D721Med (cell line): ENCODE measurements at regions not wholly inside any gene's neighbourhood (a gene's known extent, or its start where the extent isn't known, plus 50 kb on each side); places are given as distances from the start of the nearest gene placed in this dataset.

Experiments used
- DNase-seq: peaks from one replicate; pipeline ENCODE4 v3.0.0; 2011; ENCODE audit warnings: low spot score; ENCODE audit not compliant: insufficient read length
- FAIRE-seq: peaks from 2 replicates; lab custom pipeline; 2011; peaks lifted over from hg19 to GRCh38; lab: Jason Lieb, UNC
- TF ChIP-seq, protein P1 (sequence below): IDR thresholded peaks from 2 replicates; pipeline ENCODE4 v1.5.1; 2012; ENCODE audit warnings: mild to moderate bottlenecking, control low read depth; ENCODE audit not compliant: insufficient read depth; ENCODE audit errors: missing control alignments

DNA sequence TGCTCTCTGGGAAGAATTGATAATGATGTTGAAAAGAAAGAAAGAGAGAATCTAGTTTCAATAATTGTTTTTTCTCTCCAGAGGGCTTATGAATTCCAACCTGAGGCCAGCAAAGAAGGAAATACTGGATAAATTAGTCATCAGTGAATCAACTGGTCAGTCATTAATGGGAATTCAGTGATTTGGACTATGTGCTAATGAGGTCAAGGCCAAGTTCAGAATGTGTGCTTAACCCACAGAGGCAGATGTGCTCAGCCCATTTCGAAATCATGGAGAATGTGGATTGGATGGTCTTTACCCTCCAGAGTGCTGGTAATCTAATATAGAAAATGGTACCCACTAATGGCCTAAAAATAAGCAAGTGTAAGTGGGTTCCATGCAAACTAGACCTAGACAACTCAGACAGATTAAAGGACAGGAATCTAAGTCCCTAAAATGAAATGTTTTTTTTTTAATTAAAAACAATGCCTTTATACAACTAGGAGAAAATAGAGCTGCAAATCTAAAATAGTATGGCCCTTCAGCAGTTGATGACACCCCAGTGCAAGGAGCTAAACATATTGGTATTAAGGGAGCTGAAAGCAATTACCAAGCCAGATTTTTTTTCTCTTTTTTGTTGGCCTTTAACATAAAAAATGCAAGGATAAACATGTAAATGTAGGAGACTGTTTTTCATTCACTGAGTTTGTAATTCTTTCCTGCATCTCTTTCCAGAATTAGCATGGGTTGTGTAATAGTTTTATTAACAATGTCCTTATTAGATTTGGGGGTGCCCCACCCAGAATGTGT is 296.9 kb downstream of the SATB2 start:
- no peak for DNase-seq
- TF ChIP-seq, protein P1, sequence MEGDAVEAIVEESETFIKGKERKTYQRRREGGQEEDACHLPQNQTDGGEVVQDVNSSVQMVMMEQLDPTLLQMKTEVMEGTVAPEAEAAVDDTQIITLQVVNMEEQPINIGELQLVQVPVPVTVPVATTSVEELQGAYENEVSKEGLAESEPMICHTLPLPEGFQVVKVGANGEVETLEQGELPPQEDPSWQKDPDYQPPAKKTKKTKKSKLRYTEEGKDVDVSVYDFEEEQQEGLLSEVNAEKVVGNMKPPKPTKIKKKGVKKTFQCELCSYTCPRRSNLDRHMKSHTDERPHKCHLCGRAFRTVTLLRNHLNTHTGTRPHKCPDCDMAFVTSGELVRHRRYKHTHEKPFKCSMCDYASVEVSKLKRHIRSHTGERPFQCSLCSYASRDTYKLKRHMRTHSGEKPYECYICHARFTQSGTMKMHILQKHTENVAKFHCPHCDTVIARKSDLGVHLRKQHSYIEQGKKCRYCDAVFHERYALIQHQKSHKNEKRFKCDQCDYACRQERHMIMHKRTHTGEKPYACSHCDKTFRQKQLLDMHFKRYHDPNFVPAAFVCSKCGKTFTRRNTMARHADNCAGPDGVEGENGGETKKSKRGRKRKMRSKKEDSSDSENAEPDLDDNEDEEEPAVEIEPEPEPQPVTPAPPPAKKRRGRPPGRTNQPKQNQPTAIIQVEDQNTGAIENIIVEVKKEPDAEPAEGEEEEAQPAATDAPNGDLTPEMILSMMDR, result no peak
- FAIRE-seq, result no peak

DNA sequence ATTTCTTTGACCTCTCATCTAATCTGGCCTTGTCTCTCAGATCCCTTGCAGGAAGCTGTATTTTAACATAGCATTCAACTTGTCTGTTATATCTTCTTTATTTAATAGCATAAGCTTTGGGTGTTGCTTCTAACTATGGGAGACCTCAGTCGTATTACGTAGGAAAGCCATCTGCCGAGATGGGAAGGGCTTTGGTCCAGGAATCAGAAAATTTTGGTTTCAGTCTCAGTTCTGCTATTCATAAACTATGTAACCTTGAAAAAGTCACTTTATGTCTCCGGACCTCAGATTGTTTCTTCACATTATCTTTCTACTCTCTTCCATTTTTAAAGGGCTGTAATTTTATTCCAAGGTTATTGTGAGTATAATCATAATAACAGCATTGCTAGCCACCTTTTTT is 297.7 kb downstream of the SATB2 start:
- TF ChIP-seq, protein P1, result no peak
- FAIRE-seq, result no peak
- no peak for DNase-seq

DNA sequence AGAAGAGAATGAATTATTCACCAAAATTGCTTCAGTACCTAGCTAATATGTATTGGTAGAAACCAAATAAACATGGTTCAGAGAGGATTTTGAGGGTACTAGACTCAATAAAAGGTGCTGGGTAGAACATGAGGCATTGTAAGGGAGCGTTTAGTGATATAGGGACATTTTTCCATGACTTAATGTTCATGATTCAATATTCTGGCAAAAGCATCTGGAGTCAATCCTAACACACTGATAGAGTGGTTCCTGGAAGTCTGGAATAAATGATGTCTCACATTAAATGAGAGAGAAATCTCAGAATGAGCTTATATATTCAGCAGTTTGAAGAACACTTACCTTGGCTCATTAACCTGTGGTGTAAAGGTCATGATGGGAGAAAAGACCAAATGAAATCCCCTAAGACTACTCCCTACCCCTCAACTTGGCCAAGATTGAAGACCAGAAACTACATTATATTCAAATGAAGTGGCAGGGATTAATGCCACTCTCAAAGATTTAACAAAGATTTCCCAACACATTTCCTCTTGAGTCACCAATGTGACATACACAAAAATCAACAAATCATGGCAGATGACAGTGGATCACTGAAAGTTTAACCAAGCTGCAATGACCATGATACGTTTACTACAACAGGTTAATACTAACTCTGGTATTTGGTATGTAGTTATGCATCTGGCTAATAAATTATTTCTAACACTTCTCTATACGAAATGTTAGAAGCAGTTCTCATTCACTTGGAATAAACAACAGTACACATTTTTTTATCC is 309.5 kb downstream of the SATB2 start:
- TF ChIP-seq, protein P1, result no peak

DNA sequence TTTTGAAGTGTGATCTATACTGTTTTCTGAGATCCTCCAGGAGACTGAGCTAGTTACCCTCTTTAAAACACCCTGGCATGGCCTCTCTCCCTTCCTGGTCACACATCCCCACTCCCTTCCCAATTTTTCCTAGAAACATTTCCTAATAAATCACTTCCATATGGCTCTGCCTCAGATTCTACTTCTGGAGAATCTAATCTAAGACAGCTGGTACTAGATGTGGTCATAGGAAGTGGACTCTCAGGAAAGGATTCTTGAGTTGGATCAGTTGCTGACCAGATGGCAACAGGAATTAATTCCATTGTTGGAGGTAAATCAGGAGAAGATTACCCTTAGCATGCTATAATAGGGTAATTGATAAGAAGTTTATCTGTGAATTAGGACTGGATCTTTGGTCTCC is 310.5 kb downstream of the SATB2 start:
- DNase-seq, result peak; percentile 17
- TF ChIP-seq, protein P1, result no peak
- peak; percentile 85 for FAIRE-seq

More for the DNA sequence above, 309.5 kb downstream of the SATB2 start:
- FAIRE-seq (no peak), DNase-seq (no peak)

DNA sequence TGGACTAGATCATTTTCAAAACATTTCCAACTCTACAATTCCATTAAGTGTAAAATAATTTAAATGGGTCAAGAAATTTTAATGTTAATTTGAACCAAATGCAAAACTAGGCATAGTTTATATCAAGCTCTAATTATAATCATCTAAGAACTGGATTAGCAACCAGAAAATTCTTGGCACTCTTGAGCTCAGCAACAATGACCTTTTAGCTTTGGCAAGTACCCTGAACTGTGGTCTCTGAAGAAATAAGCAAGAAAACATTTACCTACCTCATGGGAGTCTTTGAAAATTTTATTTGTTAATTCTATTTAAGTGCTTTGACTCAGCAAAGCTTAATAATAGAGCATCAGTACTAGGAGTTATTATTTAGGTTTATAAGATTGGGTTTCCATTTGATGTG is 313.2 kb downstream of the SATB2 start:
- TF ChIP-seq, protein P1, result no peak
- DNase-seq (no peak), FAIRE-seq (no peak)

DNA sequence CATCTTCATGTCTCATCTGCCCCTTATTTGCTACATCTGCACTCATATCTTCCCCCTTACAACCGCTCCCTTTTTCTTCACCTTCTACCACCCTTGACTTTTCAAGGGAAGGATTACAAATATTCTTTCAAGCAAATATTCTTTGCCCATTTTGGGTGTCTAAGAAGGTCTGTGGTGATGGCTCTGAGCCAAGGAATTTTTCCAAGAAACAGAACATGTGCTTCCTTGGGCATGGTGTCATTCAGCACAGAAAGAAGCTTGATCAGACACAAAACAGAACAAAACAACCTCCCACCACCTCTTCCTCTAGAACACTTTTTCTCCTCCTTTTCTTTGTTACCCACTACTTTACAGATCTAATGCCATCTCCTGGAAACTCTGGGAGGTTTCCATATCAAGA is 313.7 kb downstream of the SATB2 start:
- DNase-seq (no peak), FAIRE-seq (no peak)
- TF ChIP-seq, protein P1, result no peak
